IMR-90 (cell line): ENCODE measurements at regions not wholly inside any gene's neighbourhood (a gene's known extent, or its start where the extent isn't known, plus 50 kb on each side); places are given as distances from the start of the nearest gene placed in this dataset.

Experiments
- CEBPB ChIP-seq: IDR thresholded peaks from 2 replicates; pipeline ENCODE4 v1.6.1; 2012; ENCODE audit warnings: low read depth, low read length, improper control_type of control experiment
- POLR2A ChIP-seq: IDR thresholded peaks from 2 replicates; pipeline ENCODE4 v1.6.1; 2012; ENCODE audit warnings: mild to moderate bottlenecking, low read depth, low read length
- RAD21 ChIP-seq: IDR thresholded peaks from 2 replicates; pipeline ENCODE4 v1.6.1; 2012; ENCODE audit warnings: low read length, improper control_type of control experiment
- TF ChIP-seq, protein P1 (sequence below): conservative IDR thresholded peaks from 2 replicates; pipeline ENCODE4 v1.5.1; 2012; ENCODE audit warnings: mild to moderate bottlenecking, low read depth, low read length, improper control_type of control experiment

DNA sequence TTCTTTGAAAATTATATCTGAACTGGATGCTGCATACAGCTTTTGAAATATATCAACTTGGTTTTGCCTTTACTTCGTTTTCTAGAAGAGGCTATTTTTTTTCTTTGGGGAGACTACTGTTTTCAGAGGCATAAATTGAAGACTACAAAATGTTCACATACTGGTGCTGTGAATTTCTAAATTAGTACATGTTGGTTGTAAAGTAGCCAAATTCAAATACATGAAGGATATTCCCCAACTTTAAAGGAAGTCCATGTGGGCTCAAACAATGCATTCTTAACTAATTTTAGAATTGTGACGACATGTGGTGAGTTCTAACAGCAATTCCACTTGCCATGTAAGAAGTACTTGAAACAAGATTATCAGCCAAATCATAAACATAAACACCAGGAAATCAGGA is 295.7 kb downstream of the TUSC7 start:
- TF ChIP-seq RAD21 (no peak), POLR2A (no peak), CEBPB (no peak)
- TF ChIP-seq, protein P1, sequence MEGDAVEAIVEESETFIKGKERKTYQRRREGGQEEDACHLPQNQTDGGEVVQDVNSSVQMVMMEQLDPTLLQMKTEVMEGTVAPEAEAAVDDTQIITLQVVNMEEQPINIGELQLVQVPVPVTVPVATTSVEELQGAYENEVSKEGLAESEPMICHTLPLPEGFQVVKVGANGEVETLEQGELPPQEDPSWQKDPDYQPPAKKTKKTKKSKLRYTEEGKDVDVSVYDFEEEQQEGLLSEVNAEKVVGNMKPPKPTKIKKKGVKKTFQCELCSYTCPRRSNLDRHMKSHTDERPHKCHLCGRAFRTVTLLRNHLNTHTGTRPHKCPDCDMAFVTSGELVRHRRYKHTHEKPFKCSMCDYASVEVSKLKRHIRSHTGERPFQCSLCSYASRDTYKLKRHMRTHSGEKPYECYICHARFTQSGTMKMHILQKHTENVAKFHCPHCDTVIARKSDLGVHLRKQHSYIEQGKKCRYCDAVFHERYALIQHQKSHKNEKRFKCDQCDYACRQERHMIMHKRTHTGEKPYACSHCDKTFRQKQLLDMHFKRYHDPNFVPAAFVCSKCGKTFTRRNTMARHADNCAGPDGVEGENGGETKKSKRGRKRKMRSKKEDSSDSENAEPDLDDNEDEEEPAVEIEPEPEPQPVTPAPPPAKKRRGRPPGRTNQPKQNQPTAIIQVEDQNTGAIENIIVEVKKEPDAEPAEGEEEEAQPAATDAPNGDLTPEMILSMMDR = no peak
